ENCODE measurements at regions not wholly inside any gene's neighbourhood (a gene's known extent, or its start where the extent isn't known, plus 50 kb on each side); places are given as distances from the start of the nearest gene placed in this dataset.
"Not testable (repeated sequence)": the region's sequence is repeated elsewhere in the genome, so short reads cannot be mapped to it uniquely, and the experiment has no call there.

GRCh38 chr3:145893331-145893730 lies 267.7 kb downstream of the PLOD2 start:
- no peak for DNase-seq

GRCh38 chr3:145898487-145898886 lies 262.5 kb downstream of the PLOD2 start:
- DNase-seq = no peak

GRCh38 chr3:145899241-145899640 lies 261.7 kb downstream of the PLOD2 start:
- no peak for DNase-seq

GRCh38 chr3:145900056-145900829 lies 260.7 kb downstream of the PLOD2 start:
- no peak for DNase-seq

GRCh38 chr3:145902166-145902565 lies 258.8 kb downstream of the PLOD2 start:
- no peak for DNase-seq

GRCh38 chr3:145903472-145904013 lies 257.4 kb downstream of the PLOD2 start:
- no peak for DNase-seq

GRCh38 chr3:145904138-145904537 lies 256.8 kb downstream of the PLOD2 start:
- DNase-seq = no peak

GRCh38 chr3:145906301-145906700 lies 254.7 kb downstream of the PLOD2 start:
- no peak for DNase-seq

- no peak for DNase-seq
These were observed 254.2 kb downstream of the PLOD2 start for GRCh38 chr3:145906755-145907154.

GRCh38 chr3:145911016-145911415 lies 250.0 kb downstream of the PLOD2 start:
- DNase-seq = no peak

GRCh38 chr3:145915787-145916186 lies 245.2 kb downstream of the PLOD2 start:
- no peak for DNase-seq

GRCh38 chr3:145927736-145928135 lies 233.2 kb downstream of the PLOD2 start:
- DNase-seq = not testable (repeated sequence)

- DNase-seq = no peak
These were observed 224.0 kb downstream of the PLOD2 start for GRCh38 chr3:145936971-145937370.

- DNase-seq = no peak
These were observed 221.6 kb downstream of the PLOD2 start for GRCh38 chr3:145939431-145939830.

GRCh38 chr3:145942052-145942451 lies 218.9 kb downstream of the PLOD2 start:
- no peak for DNase-seq

- DNase-seq = no peak
These were observed 217.0 kb downstream of the PLOD2 start for GRCh38 chr3:145943952-145944351.

- DNase-seq = no peak
These were observed 209.5 kb downstream of the PLOD2 start for GRCh38 chr3:145951441-145951840.

GRCh38 chr3:145952536-145952935 lies 208.4 kb downstream of the PLOD2 start:
- DNase-seq = no peak

GRCh38 chr3:145953316-145953715 lies 207.7 kb downstream of the PLOD2 start:
- no peak for DNase-seq

- DNase-seq = no peak
These were observed 201.4 kb downstream of the PLOD2 start for GRCh38 chr3:145959457-145960088.

GRCh38 chr3:145963111-145963510 lies 197.9 kb downstream of the PLOD2 start:
- DNase-seq = no peak

GRCh38 chr3:145967043-145967442 lies 193.9 kb downstream of the PLOD2 start:
- no peak for DNase-seq

GRCh38 chr3:145971186-145971585 lies 189.8 kb downstream of the PLOD2 start:
- DNase-seq = no peak

- no peak for DNase-seq
These were observed 188.1 kb downstream of the PLOD2 start for GRCh38 chr3:145972851-145973250.
